ENCODE measurements at regions not wholly inside any gene's neighbourhood (a gene's known extent, or its start where the extent isn't known, plus 50 kb on each side); places are given as distances from the start of the nearest gene placed in this dataset.

DNA sequence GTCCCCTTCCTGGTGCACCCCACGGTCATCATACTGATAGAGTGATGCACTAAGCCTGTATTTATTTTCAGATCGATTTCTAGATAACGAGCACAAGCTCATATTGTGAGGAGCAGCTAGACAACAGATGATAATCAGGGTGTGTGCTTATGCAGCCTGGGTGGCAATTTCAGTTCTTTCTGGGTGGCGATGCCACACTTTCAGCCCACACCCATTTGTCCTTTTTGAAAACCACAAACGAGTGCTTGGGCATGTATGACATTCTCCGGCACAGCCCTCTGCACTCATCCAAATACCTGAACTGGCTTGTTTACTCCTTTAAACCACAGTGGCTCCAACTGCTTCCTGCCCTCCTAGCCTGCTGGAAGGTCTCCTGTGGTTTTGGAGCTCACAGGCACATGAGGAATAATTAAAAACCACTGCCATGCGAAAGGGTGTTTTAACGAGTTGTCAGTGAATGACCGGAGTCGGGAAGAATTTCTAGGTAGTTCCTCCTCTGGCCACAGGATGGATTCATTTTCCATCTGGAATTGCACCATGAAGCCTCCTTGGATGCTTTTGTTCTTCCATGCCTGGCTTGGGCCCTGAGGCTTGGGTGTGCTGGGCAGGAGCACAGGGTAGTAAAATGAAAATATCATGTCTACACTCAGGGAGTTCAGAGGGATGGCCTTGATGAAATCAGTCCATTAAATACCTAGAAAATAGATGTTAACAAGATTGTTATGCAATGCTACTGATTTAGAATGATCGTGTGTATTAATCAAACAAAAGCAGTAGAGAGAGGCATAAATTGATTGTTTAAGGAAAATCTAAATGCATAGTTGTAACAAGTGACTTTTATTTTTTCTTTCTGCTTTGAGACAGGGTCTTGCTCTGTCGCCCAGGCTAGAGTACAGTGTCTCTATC is 52.4 kb upstream of the ITGB1 start:
- TF ChIP-seq TAF1 (IDR thresholded peaks at IDR 0.05; ENCODE audit: borderline replicate concordance, insufficient read depth, low read length) (no peak), SIN3A (IDR thresholded peaks at IDR 0.05; ENCODE audit: borderline replicate concordance, insufficient read depth, low read length) (no peak), POLR2AphosphoS5 (IDR thresholded peaks at IDR 0.05; ENCODE audit: low read depth, low read length) (no peak)
- TF ChIP-seq, protein P1, sequence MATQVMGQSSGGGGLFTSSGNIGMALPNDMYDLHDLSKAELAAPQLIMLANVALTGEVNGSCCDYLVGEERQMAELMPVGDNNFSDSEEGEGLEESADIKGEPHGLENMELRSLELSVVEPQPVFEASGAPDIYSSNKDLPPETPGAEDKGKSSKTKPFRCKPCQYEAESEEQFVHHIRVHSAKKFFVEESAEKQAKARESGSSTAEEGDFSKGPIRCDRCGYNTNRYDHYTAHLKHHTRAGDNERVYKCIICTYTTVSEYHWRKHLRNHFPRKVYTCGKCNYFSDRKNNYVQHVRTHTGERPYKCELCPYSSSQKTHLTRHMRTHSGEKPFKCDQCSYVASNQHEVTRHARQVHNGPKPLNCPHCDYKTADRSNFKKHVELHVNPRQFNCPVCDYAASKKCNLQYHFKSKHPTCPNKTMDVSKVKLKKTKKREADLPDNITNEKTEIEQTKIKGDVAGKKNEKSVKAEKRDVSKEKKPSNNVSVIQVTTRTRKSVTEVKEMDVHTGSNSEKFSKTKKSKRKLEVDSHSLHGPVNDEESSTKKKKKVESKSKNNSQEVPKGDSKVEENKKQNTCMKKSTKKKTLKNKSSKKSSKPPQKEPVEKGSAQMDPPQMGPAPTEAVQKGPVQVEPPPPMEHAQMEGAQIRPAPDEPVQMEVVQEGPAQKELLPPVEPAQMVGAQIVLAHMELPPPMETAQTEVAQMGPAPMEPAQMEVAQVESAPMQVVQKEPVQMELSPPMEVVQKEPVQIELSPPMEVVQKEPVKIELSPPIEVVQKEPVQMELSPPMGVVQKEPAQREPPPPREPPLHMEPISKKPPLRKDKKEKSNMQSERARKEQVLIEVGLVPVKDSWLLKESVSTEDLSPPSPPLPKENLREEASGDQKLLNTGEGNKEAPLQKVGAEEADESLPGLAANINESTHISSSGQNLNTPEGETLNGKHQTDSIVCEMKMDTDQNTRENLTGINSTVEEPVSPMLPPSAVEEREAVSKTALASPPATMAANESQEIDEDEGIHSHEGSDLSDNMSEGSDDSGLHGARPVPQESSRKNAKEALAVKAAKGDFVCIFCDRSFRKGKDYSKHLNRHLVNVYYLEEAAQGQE (IDR thresholded peaks at IDR 0.05; ENCODE audit: insufficient read depth in 1 of 2, low read depth in 2 of 2, low read length in 2 of 2), result no peak
